GM18498 (cell line): ENCODE measurements at regions not wholly inside any gene's neighbourhood (a gene's known extent, or its start where the extent isn't known, plus 50 kb on each side); places are given as distances from the start of the nearest gene placed in this dataset.
"Not testable (repeated sequence)": the region's sequence is repeated elsewhere in the genome, so short reads cannot be mapped to it uniquely, and the experiment has no call there.

Experiments
- ATAC-seq: cut with Tn5 transposase; IDR thresholded peaks from one replicate; pipeline ENCODE4 v1.9.1; 2021; ENCODE audit warnings: mild to moderate bottlenecking, moderate library complexity; ENCODE audit not compliant: unreplicated experiment

DNA sequence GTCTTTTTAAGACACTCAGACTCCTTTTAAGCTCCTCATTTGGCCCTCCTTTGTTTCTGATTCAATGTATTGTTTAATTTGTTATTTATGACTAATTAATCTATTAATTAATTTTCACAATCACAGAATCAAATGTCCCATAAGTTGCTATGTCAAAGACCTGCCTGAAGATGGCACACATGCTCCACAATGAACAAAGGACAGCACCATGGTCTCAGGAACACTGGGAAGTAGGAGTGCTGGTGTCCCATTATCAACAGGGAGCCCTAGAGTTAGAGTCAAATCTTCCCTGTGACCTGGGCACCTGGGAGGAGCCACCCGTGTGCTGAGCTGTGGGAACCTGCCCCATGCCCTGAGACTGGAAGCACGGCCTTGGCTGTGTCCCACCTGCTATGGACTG, 1164.3 kb downstream of the RPIA start:
- not testable (repeated sequence) for ATAC-seq

GRCh38 chr2:89856305-89856704, 1164.8 kb downstream of the RPIA start:
- not testable (repeated sequence) for ATAC-seq

DNA sequence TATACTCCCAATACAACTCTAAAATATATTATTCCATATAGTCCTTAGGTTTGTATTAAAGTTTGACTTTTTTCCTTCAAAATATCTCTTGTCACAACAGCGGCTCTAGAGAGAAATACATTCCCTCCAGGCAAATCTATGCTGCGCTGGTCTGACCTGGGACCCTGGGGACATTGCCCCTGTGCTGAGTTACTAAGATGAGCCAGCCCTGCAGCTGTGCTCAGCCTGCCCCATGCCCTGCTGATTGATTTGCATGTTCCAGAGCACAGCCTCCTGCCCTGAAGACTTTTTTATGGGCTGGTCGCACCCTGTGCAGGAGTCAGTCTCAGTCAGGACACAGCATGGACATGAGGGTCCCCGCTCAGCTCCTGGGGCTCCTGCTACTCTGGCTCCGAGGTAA, 1170.7 kb downstream of the RPIA start:
- not testable (repeated sequence) for ATAC-seq

GRCh38 chr2:89863209-89863608, 1171.7 kb downstream of the RPIA start:
- not testable (repeated sequence) for ATAC-seq

DNA sequence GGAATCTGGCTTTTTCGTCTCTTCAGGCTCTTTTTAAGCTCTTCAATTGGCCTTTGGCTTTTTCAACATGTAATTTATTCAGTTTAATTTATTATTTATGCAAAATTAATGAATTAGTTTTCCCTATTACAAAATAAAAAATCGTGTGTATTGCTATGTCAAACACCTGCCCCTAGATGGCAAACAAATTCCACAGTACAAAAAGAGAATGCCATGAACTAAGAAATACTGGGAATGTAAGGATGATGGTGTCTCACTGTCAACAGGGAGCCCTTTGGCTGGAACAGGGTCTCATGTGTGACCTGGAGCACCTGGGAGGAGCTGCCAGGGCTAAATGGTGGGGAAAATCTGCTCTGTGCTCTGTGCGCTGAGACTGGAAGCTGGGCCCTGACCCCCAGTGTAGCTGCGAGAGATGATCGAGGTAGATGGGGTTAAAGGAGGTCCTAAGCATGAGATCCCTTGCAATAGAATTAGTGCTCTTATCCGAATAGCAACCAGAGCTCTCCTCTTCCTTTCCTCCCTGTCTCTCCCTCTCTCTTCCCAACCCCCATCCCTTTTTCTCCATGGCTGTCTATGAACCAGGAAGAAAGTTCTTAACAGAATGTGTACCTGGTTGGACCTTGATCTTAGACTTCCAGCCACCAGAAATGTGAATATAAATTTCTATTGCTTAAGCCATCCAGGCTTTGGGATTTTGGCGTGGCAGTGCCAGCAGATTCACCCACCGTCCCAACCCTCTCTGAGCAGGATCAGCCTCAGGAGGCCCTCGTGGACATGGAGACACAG, 1183.5 kb downstream of the RPIA start:
- not testable (repeated sequence) for ATAC-seq

- ATAC-seq, result not testable (repeated sequence)
These were observed 1185.0 kb downstream of the RPIA start for GRCh38 chr2:89876445-89876844.

DNA sequence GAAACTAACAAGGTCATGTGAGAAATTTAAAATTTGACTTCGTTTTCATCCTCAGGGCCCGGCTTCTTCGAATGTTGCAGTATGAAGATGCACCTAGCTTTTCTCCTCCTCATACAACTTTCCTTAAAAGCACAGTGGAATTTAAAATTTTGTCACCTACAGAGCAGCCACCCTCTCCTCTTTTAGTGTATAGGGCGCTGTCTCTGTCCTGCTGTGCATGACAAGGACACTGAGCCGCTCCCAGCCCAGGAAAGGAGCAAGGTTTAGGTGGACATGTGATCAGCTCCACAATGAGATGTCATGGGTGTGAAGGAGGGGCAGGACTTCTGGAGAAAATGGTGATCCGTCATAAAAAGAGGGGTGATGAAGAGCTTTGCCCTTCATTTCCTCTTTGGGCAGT, 1185.4 kb downstream of the RPIA start:
- ATAC-seq, result not testable (repeated sequence)

DNA sequence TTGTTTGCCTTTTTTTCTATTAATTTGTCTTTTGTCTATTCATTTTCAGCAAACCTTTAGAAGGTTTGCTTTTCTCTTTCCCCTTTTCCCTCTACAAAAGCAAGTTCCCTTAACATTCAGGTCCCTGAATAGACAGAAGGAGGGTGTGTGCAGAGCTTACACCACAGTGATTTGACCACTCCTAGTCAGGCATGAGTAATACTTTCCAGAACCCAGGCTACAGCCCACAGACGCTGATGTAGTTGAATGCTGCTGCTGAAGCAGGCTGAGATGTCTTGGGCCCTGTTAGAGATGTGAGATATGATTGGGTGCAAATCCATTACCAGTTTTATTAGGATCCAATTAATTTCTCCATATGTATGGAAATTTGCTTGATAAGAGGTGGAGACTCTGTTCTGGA, 1191.4 kb downstream of the RPIA start:
- ATAC-seq, result peak; percentile 51

DNA sequence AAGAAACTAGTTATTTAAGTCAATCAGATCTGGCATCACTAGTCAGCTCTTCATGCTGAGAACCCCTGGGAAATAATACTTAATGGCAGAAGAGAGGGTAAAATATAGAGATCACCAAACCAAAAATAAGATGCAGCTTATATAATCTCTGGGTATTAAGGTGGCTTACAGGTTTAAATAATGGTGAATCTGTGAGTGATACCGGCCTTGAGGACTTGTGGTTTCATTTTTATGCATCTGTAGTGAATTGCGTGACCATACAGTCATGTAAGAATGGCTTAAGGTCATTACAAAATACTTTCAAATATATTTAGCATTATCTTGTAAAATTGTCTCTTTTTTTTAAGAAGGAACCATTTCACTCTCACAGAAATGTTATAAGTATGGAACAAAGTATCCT, 1192.2 kb downstream of the RPIA start:
- not testable (repeated sequence) for ATAC-seq

- ATAC-seq, result not testable (repeated sequence)
These were observed 1193.6 kb downstream of the RPIA start for GRCh38 chr2:89885071-89885470.

DNA sequence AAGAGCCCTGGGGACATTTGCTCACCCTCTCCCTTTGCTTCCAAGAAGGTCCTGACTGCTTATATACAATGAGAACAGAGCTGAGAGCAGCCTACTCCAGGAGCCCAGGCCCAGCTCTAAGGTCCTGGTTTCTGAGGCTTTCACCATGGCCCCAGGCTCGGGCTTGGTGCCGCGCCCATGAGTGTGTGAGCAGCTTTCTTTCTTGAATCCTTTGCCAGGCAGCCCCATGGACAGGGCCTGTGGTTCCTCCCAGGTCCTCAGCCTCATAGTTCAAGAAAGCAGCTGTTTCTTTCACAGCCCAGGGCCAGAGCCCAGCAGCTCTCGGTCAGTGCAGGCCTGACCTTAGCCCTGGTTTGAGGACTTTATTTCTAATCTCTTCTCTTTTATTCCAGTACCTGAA, 1197.2 kb downstream of the RPIA start:
- not testable (repeated sequence) for ATAC-seq

- not testable (repeated sequence) for ATAC-seq
These were observed 1198.8 kb downstream of the RPIA start for GRCh38 chr2:89890185-89890773.

- not testable (repeated sequence) for ATAC-seq
These were observed 1203.5 kb downstream of the RPIA start for GRCh38 chr2:89894988-89895387.

- ATAC-seq, result not testable (repeated sequence)
These were observed 1204.2 kb downstream of the RPIA start for GRCh38 chr2:89895629-89896028.

DNA sequence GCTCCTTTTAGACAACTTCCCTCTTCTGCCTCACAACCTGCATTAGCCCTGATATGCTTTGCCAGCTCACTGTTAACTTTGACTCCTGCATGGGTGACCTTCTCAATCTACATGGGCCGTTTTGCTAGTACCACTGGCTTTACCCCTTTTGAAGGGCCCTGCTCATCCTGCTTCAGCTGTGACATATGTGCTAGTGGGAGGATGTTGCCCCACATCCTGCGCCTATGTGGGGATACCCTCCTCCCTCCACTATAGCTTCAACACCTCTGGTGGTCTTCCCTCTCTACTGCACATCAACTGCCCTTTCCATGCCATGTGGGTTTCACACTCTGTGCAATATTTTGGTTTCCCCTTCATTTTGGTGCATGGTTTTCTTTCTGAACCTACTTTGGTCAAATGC, 1235.5 kb downstream of the RPIA start:
- not testable (repeated sequence) for ATAC-seq

- ATAC-seq, result not testable (repeated sequence)
These were observed 1244.0 kb downstream of the RPIA start for GRCh38 chr2:89935436-89935835.

DNA sequence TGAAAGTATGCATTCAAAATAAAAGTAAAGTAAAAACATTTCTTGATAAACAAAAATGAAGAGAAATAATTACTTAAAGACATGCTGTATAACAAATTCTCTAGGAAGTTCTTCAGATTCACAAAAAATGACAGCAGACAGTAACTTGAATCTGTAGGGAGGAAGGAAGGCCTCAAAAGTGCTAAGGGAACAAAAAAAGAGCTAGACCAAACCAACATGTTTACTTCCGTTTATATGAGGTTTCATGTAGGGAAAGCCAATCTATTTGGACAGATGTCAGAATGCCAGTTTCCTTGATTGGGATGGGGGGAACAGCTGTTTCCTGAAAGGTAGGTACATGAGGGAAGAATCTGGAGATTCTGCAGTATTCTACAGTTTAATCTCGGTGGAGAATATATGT, 1244.5 kb downstream of the RPIA start:
- not testable (repeated sequence) for ATAC-seq

DNA sequence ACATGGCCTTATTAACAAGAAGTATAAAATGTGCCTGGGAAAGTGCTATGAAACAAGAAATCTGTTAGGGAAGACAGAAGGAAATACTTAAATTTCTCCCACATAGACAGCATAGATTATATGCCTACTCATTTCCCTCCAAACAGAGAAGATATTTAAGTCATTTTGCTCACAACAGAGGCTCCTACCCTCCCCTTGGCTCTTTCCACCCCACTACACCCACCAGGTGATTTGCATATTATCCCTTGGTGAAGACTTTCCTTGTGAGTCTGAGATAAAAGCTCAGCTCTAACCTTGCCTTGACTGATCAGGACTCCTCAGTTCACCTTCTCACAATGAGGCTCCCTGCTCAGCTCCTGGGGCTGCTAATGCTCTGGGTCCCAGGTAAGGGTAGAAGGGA, 1245.1 kb downstream of the RPIA start:
- not testable (repeated sequence) for ATAC-seq

DNA sequence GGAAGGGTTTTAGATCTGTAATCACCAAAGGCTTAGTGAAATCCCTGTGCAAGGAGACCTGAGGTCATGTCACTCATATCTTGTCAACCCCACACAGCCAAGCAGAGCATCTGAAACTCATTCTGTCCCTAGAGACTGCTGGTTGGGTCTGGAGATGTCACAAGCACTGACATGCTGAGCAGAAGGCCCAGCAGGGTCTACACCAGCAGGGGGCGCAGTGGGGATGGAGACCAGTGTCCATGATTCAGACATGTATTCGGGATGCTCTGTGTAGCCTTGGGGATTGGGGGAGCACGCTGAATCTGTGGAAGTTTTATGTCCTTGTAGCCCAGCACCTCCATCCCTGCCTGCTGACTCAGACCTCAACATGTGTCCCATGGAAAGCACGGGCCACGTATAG, 1247.3 kb downstream of the RPIA start:
- ATAC-seq, result peak; percentile 95

DNA sequence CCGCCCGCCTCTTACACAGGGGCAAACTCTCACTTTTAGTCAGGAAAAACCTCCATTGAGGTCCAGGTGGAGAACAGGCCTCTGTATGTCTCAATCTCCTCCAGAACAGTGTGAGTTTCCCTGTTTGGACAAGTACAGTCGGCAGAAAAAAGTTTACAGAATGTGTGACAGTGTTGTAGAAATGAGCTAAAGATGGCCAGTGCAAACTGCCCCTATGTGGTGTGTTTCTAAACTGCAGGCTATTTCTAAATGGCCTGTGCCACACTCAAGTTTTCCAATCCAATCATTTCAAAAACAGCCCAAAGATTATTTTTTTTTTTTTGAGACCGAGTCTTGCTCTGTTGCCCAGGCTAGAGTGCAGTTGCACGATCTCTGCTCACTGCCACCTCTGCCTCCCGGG, 1252.8 kb downstream of the RPIA start:
- not testable (repeated sequence) for ATAC-seq

DNA sequence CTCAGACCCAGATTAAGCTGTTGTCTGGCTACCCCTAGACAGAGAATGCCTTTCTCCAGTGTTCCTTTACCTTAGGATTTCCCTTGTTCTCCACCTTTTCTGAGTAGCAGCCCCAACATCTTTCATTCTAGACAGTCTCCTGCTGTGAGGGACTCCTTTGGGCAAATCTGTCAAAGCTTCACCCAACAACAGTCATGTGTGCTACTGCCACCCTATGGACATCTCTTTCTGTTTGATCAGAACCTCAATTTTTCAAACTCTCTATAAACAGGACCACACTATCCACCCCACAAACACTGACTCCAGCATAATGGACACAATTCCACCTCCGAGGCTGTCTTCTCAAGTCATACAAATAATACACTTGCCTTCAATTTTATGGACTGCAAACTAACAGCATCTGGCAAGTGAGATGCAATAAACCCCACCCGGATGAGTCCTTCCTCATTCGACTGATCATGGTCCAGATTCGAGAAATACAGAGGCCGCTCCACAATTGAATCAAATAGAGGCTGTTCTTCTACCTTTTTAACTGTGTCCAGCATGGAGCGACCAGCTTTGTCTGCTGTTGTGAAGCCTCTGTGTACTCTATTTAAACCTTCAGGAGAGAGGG, 1253.6 kb downstream of the RPIA start:
- ATAC-seq, result not testable (repeated sequence)
